AG09309 (cell line): ENCODE measurements at regions not wholly inside any gene's neighbourhood (a gene's known extent, or its start where the extent isn't known, plus 50 kb on each side); places are given as distances from the start of the nearest gene placed in this dataset.

Experiments used
- DNase-seq: peaks from one replicate; pipeline ENCODE4 v3.0.0-alpha.2; 2010; ENCODE audit warnings: low read depth
- H3K4me3 ChIP-seq: 2 replicates; pipeline ENCODE4 v1.5.1; 2011; ENCODE audit warnings: mild to moderate bottlenecking, low read depth, low read length, moderate library complexity; ENCODE audit not compliant: control insufficient read depth
- TF ChIP-seq, protein P1 (sequence below): IDR thresholded peaks from 2 replicates; pipeline ENCODE4 v1.5.1; 2011; ENCODE audit warnings: mild to moderate bottlenecking, low read depth, low read length, inconsistent platforms; ENCODE audit not compliant: insufficient read depth, control insufficient read depth; ENCODE audit errors: missing control alignments

DNA sequence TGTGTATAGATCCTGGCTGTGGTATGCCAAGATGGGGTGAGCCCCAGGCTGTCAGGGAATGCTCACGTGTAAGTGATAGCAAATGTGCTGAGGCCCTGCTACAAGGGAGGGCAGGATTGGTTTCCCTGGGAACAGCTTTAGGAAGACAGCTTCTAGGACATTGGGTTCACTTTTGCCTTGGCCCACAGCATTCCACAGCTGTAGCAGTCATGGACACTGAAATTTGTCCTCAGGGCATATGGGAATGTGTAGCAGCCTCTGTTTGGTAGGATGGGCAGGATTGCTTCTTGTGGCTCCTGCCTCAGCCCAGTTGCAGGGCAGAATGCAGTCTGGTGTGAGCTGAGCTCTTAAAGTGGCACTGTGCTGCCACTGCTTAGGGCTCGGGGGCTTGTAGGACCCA, 1061.7 kb upstream of the WWC1 start:
- TF ChIP-seq, protein P1, sequence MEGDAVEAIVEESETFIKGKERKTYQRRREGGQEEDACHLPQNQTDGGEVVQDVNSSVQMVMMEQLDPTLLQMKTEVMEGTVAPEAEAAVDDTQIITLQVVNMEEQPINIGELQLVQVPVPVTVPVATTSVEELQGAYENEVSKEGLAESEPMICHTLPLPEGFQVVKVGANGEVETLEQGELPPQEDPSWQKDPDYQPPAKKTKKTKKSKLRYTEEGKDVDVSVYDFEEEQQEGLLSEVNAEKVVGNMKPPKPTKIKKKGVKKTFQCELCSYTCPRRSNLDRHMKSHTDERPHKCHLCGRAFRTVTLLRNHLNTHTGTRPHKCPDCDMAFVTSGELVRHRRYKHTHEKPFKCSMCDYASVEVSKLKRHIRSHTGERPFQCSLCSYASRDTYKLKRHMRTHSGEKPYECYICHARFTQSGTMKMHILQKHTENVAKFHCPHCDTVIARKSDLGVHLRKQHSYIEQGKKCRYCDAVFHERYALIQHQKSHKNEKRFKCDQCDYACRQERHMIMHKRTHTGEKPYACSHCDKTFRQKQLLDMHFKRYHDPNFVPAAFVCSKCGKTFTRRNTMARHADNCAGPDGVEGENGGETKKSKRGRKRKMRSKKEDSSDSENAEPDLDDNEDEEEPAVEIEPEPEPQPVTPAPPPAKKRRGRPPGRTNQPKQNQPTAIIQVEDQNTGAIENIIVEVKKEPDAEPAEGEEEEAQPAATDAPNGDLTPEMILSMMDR = no peak
- no peak overlapping the region for H3K4me3 ChIP-seq
- DNase-seq = no peak

DNA sequence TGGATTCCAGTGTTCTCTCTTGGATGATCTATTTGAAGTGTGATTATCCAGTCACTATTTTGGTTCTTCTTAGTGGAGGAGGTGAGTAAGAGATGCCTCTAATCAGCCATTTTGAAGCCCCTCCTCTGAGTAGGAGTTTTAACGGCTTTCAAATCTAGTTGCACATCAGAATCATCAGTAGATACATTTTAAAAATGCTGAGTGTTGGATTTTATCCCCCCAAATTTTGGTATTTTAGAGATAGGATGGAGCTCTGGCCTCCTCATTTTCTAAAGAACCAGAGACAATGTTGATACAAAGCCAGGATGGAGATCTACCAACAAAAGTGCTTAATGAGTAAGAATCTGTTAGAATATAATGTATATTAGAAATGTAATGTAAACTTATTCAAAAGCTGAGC, 1061.0 kb upstream of the WWC1 start:
- DNase-seq = no peak
- H3K4me3 ChIP-seq = no peak overlapping the region
- TF ChIP-seq, protein P1 = no peak

GRCh38 chr5:167232675-167233311, 1058.7 kb upstream of the WWC1 start:
- H3K4me3 ChIP-seq = no peak overlapping the region
- TF ChIP-seq, protein P1 = no peak
- DNase-seq = no peak

- DNase-seq = no peak
- no peak overlapping the region for H3K4me3 ChIP-seq
- TF ChIP-seq, protein P1 = no peak
Observed at GRCh38 chr5:167233507-167234220, 1057.8 kb upstream of the WWC1 start.

DNA sequence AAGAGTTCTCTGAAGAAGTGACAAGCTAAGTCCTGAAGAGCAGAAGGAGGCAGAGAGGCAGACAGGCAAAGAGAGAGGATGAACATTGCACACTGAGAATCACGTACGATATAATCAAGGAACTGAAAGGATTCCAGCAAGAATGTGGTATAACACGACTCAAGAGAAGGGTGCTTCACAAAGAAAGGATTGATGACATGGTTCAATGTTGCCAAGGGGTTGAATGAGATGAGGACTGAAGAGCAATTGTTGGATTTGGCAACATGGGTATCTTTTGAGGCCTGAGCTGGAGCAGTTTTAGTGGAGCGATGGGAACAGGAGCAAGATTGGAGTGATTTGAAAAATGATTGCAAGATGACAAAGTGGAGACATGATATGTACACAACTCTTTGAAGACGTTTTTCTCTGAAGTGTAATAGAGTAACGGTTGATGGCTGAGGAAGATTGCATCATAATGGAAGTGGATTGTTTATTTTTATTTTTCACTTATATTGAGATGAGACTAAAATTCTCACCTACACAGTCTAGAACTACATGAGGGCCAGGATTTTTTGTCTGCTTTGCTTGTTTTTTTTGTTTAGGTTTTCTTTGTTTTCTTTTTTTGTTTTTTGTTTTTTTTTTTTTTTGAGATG, 1049.9 kb upstream of the WWC1 start:
- TF ChIP-seq, protein P1 = no peak
- no peak overlapping the region for H3K4me3 ChIP-seq
- no peak for DNase-seq

- no peak overlapping the region for H3K4me3 ChIP-seq
- TF ChIP-seq, protein P1 = no peak
- DNase-seq = no peak
Observed at GRCh38 chr5:167242701-167243100, 1048.7 kb upstream of the WWC1 start.
